Upper lobe of left lung (tissue), 4 donors: ENCODE measurements at regions not wholly inside any gene's neighbourhood (a gene's known extent, or its start where the extent isn't known, plus 50 kb on each side); places are given as distances from the start of the nearest gene placed in this dataset.

Experiments used
- POLR2AphosphoS5 ChIP-seq, 2 donors: sonication (generic); formaldehyde crosslinking; IDR thresholded peaks; one replicate each; pipeline ENCODE4 v1.5.1; 2017; ENCODE audit warnings: antibody characterized with exemption in 2 of 2
- TF ChIP-seq, protein P1 (sequence below), 6 experiments: fragments of 450-650 bp in 4 of 6; fragments of 200-600 bp in 2 of 6; sonication (generic) in 2 of 6; IDR thresholded peaks; one replicate each; pipeline ENCODE4 v1.5.1; 2016 to 2019; ENCODE audit warnings: antibody characterized with exemption in 6 of 6

DNA sequence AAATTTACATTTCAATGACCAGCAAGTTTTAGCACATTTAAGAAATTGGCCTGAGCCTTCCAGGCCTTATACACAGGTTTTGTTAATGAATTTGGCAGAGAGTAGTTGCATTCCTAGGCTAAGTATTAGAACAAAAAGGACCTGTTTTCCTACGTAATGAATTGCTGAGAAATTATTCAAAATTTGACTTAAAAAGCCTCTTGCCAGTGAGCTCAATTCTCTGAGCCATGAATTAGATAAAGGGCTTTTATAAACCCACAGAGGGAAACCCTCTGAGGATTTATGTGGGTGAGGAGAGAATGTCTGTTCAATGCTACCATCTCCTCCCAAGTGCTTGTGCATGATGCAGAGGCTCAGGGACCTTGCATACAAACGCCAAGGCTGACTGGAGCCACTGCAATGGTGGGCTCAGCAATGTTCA, 94.5 kb upstream of the PELI2 start:
- TF ChIP-seq, protein P1, sequence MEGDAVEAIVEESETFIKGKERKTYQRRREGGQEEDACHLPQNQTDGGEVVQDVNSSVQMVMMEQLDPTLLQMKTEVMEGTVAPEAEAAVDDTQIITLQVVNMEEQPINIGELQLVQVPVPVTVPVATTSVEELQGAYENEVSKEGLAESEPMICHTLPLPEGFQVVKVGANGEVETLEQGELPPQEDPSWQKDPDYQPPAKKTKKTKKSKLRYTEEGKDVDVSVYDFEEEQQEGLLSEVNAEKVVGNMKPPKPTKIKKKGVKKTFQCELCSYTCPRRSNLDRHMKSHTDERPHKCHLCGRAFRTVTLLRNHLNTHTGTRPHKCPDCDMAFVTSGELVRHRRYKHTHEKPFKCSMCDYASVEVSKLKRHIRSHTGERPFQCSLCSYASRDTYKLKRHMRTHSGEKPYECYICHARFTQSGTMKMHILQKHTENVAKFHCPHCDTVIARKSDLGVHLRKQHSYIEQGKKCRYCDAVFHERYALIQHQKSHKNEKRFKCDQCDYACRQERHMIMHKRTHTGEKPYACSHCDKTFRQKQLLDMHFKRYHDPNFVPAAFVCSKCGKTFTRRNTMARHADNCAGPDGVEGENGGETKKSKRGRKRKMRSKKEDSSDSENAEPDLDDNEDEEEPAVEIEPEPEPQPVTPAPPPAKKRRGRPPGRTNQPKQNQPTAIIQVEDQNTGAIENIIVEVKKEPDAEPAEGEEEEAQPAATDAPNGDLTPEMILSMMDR (IDR thresholded peaks at IDR 0.05): no peak
- no peak for TF ChIP-seq POLR2AphosphoS5 (IDR thresholded peaks at IDR 0.05)
